ELR (cell line): ENCODE measurements at regions not wholly inside any gene's neighbourhood (a gene's known extent, or its start where the extent isn't known, plus 50 kb on each side); places are given as distances from the start of the nearest gene placed in this dataset.
A peak's percentile ranks its signal among the peaks of the same experiment; 100 is the strongest.
"Not testable (repeated sequence)": the region's sequence is repeated elsewhere in the genome, so short reads cannot be mapped to it uniquely, and the experiment has no call there.

Experiments
- DNase-seq: peaks from one replicate; pipeline ENCODE4 v3.0.0-alpha.2; 2015; ENCODE audit warnings: low read depth

GRCh38 chr17:34740565-34741520, 161.5 kb downstream of the TMEM132E start:
- no peak for DNase-seq

GRCh38 chr17:34739386-34739785, 160.0 kb downstream of the TMEM132E start:
- DNase-seq: no peak

- not testable (repeated sequence) for DNase-seq
Observed at GRCh38 chr17:34737673-34738072, 158.3 kb downstream of the TMEM132E start.

GRCh38 chr17:34736611-34737010, 157.2 kb downstream of the TMEM132E start:
- no peak for DNase-seq

GRCh38 chr17:34733333-34733732, 154.0 kb downstream of the TMEM132E start:
- DNase-seq: no peak

GRCh38 chr17:34730816-34731215, 151.4 kb downstream of the TMEM132E start:
- no peak for DNase-seq

GRCh38 chr17:34728771-34729310, 149.5 kb downstream of the TMEM132E start:
- DNase-seq: no peak

GRCh38 chr17:34727601-34728000, 148.2 kb downstream of the TMEM132E start:
- no peak for DNase-seq

- no peak for DNase-seq
Observed at GRCh38 chr17:34726536-34727384, 147.4 kb downstream of the TMEM132E start.

- DNase-seq: no peak
Observed at GRCh38 chr17:34725725-34726124, 146.3 kb downstream of the TMEM132E start.

- no peak for DNase-seq
Observed at GRCh38 chr17:34725008-34725407, 145.6 kb downstream of the TMEM132E start.

GRCh38 chr17:34723875-34724274, 144.5 kb downstream of the TMEM132E start:
- DNase-seq: no peak

- no peak for DNase-seq
Observed at GRCh38 chr17:34721326-34721725, 141.9 kb downstream of the TMEM132E start.

GRCh38 chr17:34720760-34721159, 141.4 kb downstream of the TMEM132E start:
- DNase-seq: peak; percentile 40

- DNase-seq: no peak
Observed at GRCh38 chr17:34719569-34719968, 140.2 kb downstream of the TMEM132E start.

- no peak for DNase-seq
Observed at GRCh38 chr17:34717092-34717491, 137.7 kb downstream of the TMEM132E start.

GRCh38 chr17:34716291-34716690, 136.9 kb downstream of the TMEM132E start:
- no peak for DNase-seq

GRCh38 chr17:34715504-34715903, 136.1 kb downstream of the TMEM132E start:
- DNase-seq: no peak

GRCh38 chr17:34714475-34715410, 135.4 kb downstream of the TMEM132E start:
- DNase-seq: no peak

- DNase-seq: no peak
Observed at GRCh38 chr17:34713687-34714086, 134.3 kb downstream of the TMEM132E start.

GRCh38 chr17:34712481-34713195, 133.3 kb downstream of the TMEM132E start:
- no peak for DNase-seq
